22Rv1 (cell line): ENCODE measurements at regions not wholly inside any gene's neighbourhood (a gene's known extent, or its start where the extent isn't known, plus 50 kb on each side); places are given as distances from the start of the nearest gene placed in this dataset.

Experiments used
- ZFX ChIP-seq: fragments of 450-650 bp; IDR thresholded peaks from 2 replicates; pipeline ENCODE4 v1.6.1; 2017; ENCODE audit warnings: antibody characterized with exemption, borderline replicate concordance
- TF ChIP-seq, protein P1 (sequence below): fragments of 450-650 bp; IDR thresholded peaks from 2 replicates; pipeline ENCODE4 v1.5.1; 2017; ENCODE audit warnings: mild to moderate bottlenecking

- TF ChIP-seq, protein P1, sequence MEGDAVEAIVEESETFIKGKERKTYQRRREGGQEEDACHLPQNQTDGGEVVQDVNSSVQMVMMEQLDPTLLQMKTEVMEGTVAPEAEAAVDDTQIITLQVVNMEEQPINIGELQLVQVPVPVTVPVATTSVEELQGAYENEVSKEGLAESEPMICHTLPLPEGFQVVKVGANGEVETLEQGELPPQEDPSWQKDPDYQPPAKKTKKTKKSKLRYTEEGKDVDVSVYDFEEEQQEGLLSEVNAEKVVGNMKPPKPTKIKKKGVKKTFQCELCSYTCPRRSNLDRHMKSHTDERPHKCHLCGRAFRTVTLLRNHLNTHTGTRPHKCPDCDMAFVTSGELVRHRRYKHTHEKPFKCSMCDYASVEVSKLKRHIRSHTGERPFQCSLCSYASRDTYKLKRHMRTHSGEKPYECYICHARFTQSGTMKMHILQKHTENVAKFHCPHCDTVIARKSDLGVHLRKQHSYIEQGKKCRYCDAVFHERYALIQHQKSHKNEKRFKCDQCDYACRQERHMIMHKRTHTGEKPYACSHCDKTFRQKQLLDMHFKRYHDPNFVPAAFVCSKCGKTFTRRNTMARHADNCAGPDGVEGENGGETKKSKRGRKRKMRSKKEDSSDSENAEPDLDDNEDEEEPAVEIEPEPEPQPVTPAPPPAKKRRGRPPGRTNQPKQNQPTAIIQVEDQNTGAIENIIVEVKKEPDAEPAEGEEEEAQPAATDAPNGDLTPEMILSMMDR, result no peak
- no peak for TF ChIP-seq ZFX
Measured at GRCh38 chr4:137740141-137740540, 207.8 kb upstream of the PCDH18 start.
